Amygdala (tissue), 56 donors: ENCODE measurements at regions not wholly inside any gene's neighbourhood (a gene's known extent, or its start where the extent isn't known, plus 50 kb on each side); places are given as distances from the start of the nearest gene placed in this dataset.

Experiments
- DNase-seq, 56 donors: peaks; one replicate each; lab custom pipeline; 2025; lab: John Stamatoyannopoulos, UW

GRCh38 chr17:12568358-12569251 lies 97.1 kb upstream of the MYOCD start:
- no peak for DNase-seq

DNA sequence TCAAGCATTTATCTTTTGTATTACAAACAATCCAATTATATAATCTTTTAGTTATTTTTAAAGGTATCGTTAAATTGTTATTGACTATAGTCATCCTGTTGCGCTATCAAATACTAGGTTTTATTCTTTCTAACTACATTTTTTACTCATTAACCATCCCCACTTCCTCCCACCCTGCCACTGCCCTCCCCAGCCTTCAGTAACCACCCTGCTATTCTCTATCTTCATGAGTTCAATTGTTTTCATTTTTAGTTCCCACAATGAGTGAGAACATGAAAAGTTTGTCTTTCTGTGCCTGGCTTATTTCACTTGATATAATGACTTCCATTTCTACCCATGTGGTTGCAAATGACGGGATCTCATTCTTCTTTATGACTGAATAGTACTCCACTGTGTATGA lies 94.1 kb upstream of the MYOCD start:
- DNase-seq: no peak

DNA sequence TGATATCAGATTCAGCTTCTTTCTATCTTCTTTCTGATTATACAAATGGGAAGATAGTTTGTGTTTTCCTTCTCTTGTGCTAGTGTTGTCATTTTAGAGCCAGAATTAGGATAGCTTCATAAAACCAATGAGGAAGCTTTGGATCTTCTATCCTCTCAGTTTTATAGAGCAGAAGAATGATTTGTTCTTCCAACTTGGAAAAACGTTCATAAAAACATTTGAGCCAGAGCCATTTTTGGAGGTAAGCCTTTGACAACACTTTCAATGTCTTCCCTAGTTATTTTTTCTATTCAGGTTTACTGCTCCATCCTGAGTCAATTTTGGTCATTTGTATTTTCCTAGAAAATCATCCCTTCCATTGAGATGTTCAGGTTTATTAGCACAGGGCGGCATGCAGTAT lies 91.2 kb upstream of the MYOCD start:
- DNase-seq: no peak

DNA sequence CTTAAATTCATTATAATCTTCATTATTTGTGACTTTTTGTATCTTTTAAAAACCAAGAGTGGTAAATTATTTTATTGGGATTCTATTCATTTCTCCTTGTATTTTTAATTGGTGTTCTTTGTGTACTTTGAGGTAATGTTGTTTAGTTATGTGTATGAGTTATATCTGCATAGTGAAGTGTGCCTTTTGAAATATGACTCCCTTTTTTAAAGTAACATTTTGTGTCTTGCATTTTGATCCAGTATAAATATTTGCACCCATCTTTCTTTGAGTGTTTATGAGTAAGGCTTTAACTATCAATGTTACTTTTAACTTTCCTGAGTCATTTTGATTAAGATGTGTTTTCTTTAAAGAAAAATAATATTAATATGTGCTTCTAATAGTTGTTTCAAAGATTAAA lies 90.0 kb upstream of the MYOCD start:
- DNase-seq: no peak

DNA sequence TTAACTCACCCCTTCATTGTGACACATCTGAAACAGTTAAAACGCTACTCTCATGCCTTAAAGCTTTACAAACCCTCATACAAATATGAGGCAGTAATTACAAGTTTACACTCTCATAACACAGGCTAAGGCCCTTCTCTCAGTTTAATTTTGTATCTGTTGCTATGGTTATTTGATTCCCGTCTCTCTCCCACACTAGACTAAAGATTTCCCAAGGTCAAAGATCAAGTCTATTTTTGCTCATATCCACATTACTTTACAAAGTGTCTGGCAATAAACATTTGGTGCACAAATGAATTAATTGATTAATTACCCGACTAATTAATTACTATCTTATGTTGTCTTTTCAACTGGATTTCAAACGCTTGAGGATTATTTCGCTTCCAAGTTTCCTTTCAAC lies 86.4 kb upstream of the MYOCD start:
- no peak for DNase-seq

DNA sequence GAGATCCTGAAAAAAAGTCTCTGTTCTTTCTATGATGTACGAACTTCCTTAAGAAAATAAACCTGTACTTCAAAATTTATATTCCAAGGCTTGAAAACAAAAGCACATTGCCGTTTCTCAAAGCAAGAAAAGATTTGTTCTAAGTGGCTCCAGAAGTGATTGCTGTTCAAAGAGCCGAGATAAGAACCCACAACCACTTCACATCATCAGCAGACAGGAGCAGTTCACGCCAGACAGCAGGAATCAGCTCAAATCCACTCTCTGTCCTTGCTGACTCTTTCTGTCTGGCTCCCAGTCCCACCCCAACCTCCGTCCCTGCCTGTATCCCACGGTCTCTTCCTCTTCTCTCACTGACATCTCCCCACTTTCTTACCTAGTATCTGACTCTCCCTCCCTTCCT lies 85.0 kb upstream of the MYOCD start:
- no peak for DNase-seq

DNA sequence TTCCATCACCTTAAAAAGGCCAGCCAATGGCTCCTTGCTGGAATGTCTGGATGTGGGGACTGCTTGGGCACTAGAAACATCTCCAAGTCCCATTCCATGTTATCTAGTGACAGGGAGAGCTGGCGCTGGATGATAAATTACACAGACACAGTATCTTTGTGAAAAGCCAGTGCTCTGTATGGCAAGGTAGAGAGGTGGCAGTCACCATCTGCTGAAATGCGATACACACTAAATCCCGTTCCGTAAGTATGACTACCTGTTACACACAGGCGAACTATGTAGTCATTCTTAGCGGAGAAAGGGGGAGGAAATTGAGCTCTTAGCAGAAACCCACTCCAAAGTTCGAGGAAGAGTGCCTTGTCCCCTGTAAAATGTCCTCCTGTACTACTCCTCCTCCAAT lies 81.0 kb upstream of the MYOCD start:
- DNase-seq: no peak

DNA sequence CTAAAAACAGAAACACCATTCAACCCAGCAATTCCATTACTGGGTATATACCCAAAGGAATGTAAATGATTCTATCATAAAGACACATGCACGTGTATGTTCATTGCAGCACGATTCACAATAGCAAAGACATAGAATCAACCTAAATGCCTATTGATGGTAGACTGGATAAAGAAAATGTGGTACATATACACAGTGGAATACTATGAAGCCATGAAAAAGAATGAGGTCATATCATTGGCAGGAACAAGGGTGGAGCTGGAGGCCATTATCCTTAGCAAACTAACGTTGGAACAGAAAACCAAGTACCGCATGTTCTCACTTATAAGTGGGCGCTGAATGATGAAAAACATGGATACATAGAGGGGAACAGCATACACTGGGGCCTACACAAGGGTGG lies 77.2 kb upstream of the MYOCD start:
- DNase-seq: no peak

DNA sequence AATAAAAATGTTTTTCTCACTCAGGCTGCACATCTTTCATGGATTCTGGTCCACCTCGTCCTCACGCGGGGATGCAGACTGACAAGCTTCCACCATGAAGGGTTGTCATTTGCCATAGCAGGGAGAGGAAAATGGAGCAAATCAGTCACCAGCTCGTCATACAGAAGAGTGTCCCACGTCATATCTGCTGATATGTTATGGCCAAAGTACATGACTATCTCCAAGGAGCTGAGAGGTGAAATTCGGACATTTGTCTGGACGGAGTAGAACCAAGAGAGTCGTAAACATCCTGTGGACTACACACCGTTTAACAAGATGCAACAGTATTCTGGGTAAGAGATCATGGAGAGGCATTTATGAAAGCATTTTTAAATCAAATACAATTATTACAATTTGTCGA lies 75.3 kb upstream of the MYOCD start:
- no peak for DNase-seq

GRCh38 chr17:12591021-12591735 lies 74.5 kb upstream of the MYOCD start:
- no peak for DNase-seq

GRCh38 chr17:12592941-12593340 lies 72.7 kb upstream of the MYOCD start:
- DNase-seq: no peak

DNA sequence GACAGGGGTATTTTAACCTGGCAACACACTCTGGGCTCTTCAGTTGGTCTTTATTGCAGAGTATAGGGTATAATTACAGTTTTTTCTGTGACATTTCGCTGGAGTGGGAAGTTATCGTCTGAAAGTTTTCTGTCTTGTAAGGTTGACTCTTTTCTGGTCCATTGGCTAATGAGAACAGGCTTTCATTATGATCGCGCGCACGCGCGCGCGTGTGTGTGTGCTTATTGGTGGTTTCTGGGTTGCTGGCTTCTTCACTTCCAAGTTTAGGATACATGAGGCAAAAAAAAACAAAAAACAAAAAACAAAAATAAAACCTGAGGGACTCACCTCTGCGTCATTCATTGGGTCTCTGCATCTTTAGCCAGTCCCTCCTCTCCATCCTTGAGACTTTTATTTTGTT lies 68.7 kb upstream of the MYOCD start:
- no peak for DNase-seq

GRCh38 chr17:12597895-12598294 lies 67.8 kb upstream of the MYOCD start:
- DNase-seq: no peak

DNA sequence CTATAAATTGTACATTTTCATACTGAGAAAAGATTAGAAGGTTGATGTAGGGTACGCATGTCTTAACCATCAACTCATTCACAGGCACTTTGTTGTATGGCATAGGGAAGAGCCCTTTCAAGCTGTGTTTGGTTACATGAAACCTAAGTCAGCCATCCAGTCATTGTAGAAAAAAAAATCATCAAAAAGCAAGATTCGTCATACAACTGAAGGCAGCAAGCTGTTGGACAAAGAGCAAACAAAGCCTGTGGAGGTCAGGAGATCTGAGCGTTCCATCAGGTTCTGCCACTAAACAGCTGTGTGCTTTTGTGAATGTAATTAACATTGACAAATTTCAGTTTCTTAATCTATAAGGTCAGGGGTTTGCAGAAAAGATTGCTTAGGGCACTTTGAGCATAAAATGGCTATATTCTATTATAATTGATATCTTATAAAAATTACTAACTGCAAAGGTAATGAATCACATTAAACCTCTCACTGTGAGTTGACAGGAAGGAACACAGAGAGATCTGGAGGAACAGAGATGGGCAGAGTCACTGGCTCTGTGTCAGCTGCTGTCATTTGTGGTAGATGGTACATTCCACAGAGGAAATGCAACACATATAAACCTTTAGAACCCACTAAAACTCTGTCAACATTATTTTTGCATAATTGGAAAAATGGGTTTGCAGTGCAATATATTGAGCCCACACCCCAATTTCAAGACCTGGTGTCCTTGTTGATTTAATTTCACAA lies 66.3 kb upstream of the MYOCD start:
- no peak for DNase-seq

GRCh38 chr17:12600349-12600748 lies 65.3 kb upstream of the MYOCD start:
- DNase-seq: no peak

DNA sequence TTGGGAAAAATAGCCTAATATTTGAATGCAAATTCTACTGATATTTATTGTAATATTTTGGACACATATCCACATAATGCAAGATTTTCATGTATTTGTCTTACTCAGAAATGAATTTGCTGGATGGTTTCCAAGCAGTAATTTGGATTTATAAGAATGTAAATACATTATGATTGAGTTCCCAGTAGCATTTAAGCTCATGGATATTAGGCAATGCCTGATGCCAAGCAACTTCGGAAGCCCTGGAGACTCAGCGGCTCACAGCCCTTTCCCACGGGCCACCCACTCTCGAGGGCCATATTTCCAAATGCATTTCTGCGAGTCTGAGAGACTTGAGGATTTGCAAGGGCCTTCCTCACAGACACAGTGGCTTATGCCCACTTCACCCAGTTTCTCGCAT lies 62.1 kb upstream of the MYOCD start:
- DNase-seq: no peak

DNA sequence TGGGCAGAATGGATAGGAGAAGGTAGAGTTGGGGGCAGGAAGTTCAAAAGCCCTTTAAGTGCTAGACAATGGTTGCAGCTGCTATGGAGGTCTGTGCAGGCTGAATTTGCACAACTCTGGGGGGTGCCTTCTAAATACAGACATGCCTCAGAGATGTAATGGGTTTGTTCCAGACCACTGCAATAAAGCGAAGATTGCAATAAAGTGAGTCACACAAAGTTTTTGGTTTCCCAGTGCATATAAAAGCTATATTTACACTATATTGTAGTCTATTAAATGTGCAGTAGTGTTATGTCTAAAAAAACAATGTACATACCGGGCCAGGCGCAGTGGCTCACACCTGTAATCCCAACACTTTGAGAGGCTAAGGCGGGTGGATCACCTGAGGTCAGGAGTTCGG lies 60.5 kb upstream of the MYOCD start:
- DNase-seq: no peak

DNA sequence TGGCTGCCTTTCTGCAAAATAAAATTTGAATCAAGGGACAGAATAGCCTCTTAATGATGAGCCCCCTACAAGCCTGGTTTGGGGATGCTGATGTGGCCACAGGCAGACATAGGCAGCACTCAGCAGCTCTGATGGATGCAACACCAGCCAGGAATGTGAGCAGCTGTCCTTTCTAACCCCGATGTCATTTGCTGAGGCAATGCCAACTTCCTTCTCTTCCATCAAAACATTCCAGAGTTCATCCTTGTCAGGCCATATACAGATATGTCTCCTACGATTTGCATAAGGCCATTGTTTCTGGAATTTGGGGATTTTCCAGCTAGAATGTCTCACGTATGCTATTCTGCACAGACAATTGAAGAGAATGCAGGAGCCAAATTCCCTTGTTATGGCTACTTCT lies 52.1 kb upstream of the MYOCD start:
- no peak for DNase-seq
